Sciatic nerve (tissue), 2 donors: ENCODE measurements at regions not wholly inside any gene's neighbourhood (a gene's known extent, or its start where the extent isn't known, plus 50 kb on each side); places are given as distances from the start of the nearest gene placed in this dataset.

ENCODE experiments used
- ATAC-seq: fragments of 200-7000 bp; cut with Tn5 transposase; one replicate; pipeline ENCODE4 v1.9.1; 2020; ENCODE audit warnings: mild to moderate bottlenecking, moderate library complexity
- DNase-seq: peaks from one replicate; pipeline ENCODE4 v3.0.0-alpha.2; 2020; ENCODE audit warnings: low spot score
- intact Hi-C: fragments of 100-400 bp; cut with DNase I; formaldehyde crosslinking; loops from one replicate; pipeline ENCODE4 v1.14.2; 2022
- donor health status: DM: no; HTN: no; CAD: no.
- donor health status: DM: no; HTN: no; CAD: no.

- DNase-seq (no peak), ATAC-seq (no peak)
- intact Hi-C loops: no loop called here
These were observed 56.4 kb upstream of the HHIP start for GRCh38 chr4:144589512-144589911.

DNA sequence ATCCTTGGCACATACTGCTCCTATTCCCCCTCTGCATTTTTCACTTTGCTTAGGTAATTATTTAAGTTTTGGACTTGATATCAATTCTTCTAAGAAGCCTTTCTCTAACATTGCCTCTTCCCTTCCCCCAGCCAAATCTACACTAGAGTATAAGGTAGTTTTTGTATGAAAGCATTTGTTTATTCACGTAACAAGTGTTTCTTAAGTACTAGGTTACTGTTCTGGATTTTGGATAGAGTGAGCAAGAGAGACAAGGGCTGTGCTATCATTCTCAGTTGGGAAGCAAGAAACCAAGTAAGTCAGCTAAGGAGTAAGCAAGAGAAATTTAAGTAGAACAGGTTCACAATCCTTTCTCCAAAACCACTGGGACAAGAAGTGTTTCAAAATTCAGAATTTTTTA is 55.9 kb upstream of the HHIP start:
- ATAC-seq (no peak), DNase-seq (no peak)
- intact Hi-C loops: no loop called here

DNA sequence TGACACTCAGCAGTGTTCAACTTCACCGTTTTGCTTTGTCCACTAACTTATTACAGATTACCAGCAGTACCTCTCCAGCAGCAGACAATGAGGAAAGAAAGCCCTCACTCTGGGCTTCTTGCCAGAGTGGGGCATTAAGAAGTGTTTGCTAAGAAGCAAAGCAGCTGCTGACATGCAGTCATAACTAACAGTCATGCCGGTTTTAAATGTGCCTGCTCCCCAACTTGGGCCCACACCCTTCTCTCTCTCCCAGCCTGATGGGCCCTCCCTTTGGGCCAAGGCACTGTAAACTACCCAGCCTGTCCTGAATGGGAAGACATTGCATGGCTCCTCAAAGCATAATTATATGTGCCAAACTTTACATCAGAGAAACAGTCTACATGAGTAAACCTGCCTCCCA is 54.6 kb upstream of the HHIP start:
- DNase-seq (no peak), ATAC-seq (no peak)
- intact Hi-C loops: no loop called here

DNA sequence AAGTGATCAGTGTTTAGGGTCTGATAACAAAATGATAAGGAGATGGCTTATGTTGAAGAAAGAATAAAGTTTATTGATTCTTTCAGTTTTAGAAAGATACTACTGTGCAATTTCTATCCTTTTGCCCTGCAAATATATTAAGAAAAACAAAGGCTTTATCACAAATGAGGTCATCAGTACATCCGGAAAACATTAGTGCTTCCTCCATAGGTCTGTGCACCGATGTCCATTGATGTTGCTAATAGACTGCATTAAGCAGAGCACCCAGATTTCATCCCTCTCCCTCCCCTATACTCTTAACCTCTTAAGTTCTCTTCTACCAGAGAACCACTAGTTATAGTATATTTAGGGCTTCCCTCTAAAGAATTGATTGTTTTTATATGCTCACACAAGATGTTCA is 53.7 kb upstream of the HHIP start:
- intact Hi-C loops: no loop called here
- ATAC-seq (no peak), DNase-seq (no peak)

GRCh38 chr4:144594471-144594986 is 51.4 kb upstream of the HHIP start:
- no peak for ATAC-seq
- intact Hi-C loops: no loop called here
- DNase-seq: no peak

- intact Hi-C loops: no loop called here
- no peak for ATAC-seq
- DNase-seq: no peak
These were observed 50.3 kb upstream of the HHIP start for GRCh38 chr4:144595681-144596080.
